DMS79 (cell line): ENCODE measurements at regions not wholly inside any gene's neighbourhood (a gene's known extent, or its start where the extent isn't known, plus 50 kb on each side); places are given as distances from the start of the nearest gene placed in this dataset.
"Not testable (repeated sequence)": the region's sequence is repeated elsewhere in the genome, so short reads cannot be mapped to it uniquely, and the experiment has no call there.

Experiments used
- DNase-seq: peaks from one replicate; lab custom pipeline; 2025; lab: John Stamatoyannopoulos, UW

GRCh38 chr5:163569284-163569683, 63.9 kb downstream of the MAT2B start:
- DNase-seq, result no peak

GRCh38 chr5:163571744-163572143, 66.3 kb downstream of the MAT2B start:
- DNase-seq, result no peak

GRCh38 chr5:163574472-163575440, 69.3 kb downstream of the MAT2B start:
- DNase-seq, result no peak

- DNase-seq, result no peak
Observed at GRCh38 chr5:163578652-163579051, 73.2 kb downstream of the MAT2B start.

- no peak for DNase-seq
Observed at GRCh38 chr5:163579729-163580128, 74.3 kb downstream of the MAT2B start.

- DNase-seq, result no peak
Observed at GRCh38 chr5:163580516-163580915, 75.1 kb downstream of the MAT2B start.

GRCh38 chr5:163583491-163584153, 78.2 kb downstream of the MAT2B start:
- not testable (repeated sequence) for DNase-seq

- no peak for DNase-seq
Observed at GRCh38 chr5:163585206-163585605, 79.8 kb downstream of the MAT2B start.

GRCh38 chr5:163586531-163586956, 81.1 kb downstream of the MAT2B start:
- DNase-seq, result no peak

GRCh38 chr5:163594951-163595350, 89.5 kb downstream of the MAT2B start:
- no peak for DNase-seq

GRCh38 chr5:163595932-163596607, 90.7 kb downstream of the MAT2B start:
- DNase-seq, result no peak

- no peak for DNase-seq
Observed at GRCh38 chr5:163596608-163597315, 91.3 kb downstream of the MAT2B start.

GRCh38 chr5:163604013-163604412, 98.6 kb downstream of the MAT2B start:
- peak; percentile 53 for DNase-seq

- no peak for DNase-seq
Observed at GRCh38 chr5:163607256-163607655, 101.8 kb downstream of the MAT2B start.

GRCh38 chr5:163608621-163609020, 103.2 kb downstream of the MAT2B start:
- DNase-seq, result no peak

GRCh38 chr5:163609910-163610309, 104.5 kb downstream of the MAT2B start:
- DNase-seq, result no peak

- DNase-seq, result no peak
Observed at GRCh38 chr5:163612358-163613149, 107.1 kb downstream of the MAT2B start.

- DNase-seq, result no peak
Observed at GRCh38 chr5:163613150-163613442, 107.7 kb downstream of the MAT2B start.

- DNase-seq, result no peak
Observed at GRCh38 chr5:163614787-163615186, 109.4 kb downstream of the MAT2B start.

GRCh38 chr5:163619273-163619934, 114.0 kb downstream of the MAT2B start:
- no peak for DNase-seq

- no peak for DNase-seq
Observed at GRCh38 chr5:163619951-163620350, 114.5 kb downstream of the MAT2B start.
